GM18508 (cell line): ENCODE measurements at regions not wholly inside any gene's neighbourhood (a gene's known extent, or its start where the extent isn't known, plus 50 kb on each side); places are given as distances from the start of the nearest gene placed in this dataset.
"Not testable (repeated sequence)": the region's sequence is repeated elsewhere in the genome, so short reads cannot be mapped to it uniquely, and the experiment has no call there.

Experiments
- ATAC-seq: cut with Tn5 transposase; IDR thresholded peaks from one replicate; pipeline ENCODE4 v1.9.1; 2021; ENCODE audit warnings: moderate number of reproducible peaks; ENCODE audit not compliant: insufficient read depth, unreplicated experiment

DNA sequence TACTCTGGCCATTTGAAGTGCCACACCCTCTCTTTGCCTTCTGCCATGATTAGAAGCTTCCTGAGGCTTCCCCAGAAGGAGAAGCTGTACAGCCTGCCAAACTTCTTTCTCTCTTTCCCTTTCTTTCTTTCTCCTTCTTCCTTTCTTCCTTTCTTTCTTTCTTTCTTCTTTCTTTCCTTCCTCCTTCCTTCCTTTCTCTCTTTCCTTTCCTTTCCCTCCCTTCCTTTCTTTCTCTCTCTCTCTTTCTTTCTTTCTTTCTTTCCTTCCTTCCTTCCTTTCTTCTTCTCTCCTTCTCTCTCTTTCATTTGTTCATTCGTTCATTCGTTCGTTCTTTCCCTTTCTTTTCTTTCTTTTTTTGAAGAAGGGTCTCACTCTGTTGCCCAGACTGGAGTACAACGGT is 931.0 kb downstream of the TTLL7 start:
- no peak for ATAC-seq

DNA sequence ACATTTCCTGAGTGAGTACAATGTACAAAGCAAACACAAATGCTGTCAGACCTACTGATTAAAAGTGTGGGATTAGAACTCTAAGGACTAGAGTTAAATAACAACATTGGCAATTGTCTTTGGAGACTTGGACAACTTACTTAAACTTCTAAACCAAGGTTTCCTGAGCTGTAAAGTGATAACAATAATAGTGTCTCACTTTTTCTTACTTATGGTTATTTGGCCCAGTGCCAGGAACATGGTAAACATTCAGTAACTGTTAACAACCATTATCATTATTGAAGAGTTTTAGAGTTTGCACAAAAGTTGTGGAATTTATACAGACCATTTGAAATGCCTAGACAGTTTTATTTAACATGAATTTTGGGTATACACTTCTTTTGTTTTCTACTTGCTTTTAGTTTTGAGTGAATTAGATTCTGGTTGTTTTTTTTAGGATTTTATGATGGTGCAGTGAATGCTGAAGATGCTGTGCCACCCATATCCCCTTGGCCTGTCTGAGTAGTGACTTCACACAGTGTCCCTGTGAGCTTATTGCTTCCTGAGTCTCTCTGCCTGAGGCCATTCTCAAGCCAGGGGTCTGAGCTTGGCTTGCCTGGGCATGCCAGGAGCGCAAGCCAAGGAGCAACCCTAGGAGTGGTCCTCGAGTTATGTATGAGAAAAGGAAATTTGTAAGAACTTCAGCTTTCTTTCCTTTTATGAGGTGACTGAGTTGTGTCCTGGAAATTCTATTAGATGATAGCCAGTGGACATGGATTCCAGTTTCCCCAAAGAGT is 932.8 kb downstream of the TTLL7 start:
- no peak for ATAC-seq

DNA sequence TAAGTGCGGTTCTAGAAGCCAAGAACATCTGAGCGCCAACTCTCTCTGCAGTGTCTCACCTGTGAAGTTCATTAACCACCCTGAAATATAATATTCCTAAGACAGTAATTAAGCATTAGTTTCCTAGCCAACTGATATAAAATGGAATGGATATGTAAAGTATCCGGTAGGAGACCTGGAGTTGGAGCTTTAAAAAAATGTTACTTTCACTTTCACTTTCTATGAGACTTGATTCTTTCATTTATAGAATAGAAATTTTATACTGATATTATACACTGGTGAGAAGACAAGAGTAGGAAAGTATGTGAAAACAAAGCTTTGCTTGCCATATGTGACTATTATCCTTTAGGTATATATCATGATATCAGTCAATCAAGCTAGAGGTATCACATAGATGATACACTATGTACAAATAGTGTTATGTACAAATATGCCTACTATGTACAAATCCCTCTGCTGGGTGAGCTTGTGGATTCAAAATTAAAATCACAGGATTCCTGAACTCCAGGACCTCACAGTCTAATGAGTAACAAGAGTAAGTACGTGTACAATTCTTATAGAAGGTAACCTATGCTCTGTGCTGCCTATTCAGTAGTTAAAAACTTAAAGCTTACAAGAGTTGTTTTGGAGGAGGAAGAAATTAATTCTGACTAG is 934.2 kb downstream of the TTLL7 start:
- ATAC-seq, result no peak

DNA sequence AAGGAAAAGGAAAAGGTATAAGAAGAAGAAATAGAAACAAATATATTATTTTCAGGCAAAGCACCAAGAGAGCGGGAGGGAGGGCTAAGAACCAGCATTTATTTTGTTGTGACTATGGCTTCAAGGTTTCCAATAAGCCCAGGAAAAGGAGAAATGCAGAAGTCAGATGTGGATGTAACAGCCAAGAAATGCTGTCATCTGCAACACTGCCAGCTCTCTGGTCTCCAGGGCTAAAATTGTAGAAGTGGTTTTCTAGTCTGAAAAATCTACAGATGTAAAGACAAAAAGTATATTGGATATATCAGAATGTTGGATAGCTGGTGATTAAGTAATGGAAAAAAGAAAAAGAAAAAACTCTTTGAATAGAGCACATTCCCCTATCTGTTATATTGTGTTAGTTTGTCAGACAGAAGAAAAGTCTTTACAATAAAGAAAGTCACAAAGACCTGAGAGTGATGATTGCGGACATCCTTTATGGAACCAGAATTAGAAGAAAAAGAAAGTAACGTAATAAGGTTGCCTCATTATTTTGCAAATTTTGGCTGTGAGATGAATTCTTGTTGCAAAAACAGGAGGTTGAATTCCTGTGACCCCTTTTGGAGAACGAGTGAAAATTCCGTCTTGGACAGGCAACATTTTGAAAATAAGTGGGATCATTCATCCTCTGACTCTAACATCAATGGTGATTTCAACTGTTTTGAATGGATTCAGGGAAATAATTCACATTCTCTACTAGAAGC is 938.1 kb downstream of the TTLL7 start:
- ATAC-seq, result no peak

DNA sequence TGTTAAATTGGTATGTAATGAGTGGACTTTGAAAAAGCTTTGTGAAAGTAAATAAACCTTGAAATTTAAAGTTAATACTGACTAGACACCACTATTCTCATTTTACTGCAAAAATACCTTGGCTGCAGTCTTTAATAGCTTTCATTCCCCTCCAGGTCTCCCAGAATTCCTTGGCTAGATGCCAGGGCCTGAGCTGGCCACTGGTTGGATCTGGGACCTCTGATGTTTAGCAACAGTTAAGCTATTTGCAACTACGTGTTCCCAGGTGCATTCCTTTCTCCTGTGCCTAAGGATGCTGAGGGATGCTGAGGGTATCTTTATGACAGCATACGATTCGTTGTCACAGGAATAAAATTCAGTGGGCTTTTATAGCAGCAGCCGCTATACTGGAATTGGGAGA is 938.7 kb downstream of the TTLL7 start:
- no peak for ATAC-seq

DNA sequence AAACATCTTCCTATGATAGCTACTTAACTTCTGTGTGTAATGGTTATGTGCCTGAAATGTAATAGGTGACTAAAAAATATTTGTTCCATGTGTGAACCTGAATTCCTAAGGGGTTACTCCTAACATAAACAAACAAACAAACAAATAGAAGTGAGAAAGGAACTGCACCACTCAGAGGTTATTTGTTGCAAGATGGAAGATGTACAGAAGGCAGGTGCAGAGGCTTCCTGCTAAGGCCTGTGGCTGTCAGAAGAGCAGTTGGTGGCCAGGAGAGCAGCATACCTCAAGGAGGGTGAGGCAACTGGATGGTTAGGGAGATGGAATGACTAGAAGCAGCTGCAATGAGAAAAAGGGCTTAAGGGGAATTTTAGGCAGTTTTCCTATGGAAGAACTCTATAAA is 940.6 kb downstream of the TTLL7 start:
- no peak for ATAC-seq

DNA sequence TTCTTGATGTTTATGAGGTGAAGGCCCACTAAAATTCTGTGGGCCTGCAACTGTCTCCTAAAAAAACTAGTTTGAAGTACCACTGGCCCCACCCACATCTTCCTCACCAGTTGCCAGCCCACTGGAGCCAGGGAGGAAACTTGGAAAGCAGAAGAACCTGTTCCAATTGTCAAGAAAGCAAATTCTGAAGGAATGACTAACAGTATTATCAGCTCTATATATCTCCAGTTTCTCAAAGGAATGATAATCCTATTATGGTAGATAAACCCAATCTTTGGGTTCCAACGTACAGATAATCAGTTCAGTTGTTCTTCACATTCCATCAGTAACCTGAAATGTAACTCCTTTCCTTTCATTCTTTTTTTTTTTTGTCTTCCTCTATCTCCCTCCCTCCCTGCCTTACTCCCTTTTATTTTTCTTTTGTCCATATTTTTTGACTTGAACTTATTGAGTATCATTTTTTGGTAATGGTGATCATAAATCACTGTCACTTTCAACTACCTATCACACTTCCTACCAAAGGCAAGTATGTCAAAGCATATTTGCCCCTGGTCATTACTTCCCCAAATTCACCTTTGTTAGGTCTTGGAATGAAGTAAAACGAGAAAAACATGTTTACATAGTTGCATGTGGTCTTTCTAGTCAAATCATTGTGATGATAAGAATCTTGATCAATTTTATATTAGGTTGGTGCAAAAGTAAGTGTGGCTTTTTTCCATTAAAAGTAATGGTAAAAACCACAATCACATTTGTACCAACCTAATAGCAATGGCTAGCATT is 943.4 kb downstream of the TTLL7 start:
- ATAC-seq, result no peak

DNA sequence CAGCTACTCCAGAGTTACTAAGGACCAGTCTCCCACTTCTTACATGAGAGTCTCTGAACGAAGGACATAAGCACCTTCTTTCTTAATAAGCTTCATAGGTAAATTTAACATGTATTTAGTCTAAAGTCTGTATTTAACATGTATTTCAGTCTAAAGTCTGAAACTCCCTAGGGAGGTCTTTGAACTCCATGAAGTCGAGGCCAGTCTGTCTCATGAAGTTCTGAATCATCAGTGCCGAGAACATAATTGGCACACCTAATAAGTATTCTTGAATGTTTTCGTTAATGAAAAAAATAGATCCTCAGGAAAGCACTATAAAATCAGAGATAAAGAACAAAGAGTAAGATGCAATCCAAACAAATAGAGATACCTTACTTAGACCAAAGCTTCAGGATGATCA is 945.5 kb downstream of the TTLL7 start:
- no peak for ATAC-seq

DNA sequence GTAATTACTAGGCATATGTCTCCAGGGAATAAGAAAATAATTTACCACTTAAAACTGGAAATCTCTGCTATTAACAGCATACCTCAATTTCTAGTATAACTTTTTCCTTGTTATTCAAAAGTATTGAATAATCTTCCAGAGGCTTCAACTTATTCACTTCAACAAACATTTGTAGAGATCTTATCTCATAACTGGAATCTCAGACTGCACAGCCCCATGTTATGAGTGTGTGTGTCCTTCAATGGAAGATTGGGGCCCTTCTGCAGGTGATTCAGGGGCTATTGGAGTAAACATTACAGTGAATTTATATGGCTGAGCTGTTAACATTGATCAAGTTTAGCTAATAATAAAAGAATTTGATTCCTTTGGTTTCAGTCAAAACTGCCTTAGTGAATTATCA is 946.1 kb downstream of the TTLL7 start:
- no peak for ATAC-seq

DNA sequence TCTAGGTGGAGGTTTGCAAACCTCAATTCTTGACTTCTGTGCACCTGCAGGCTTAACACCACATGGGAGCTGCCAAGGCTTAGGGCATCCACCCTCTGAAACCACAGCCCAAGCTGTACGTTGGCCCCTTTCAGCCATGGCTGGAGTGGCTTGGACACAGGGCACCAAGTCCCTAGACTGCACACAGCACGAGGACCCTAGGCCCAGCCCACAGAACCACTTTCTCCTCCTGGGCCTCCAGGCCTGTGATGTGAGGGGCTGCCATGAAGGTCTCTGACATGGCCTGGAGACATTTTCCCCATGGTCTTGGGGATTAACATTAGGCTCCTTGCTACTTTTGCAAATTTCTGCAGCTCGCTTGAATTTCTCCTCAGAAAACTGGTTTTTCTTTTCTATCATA is 947.9 kb downstream of the TTLL7 start:
- ATAC-seq, result not testable (repeated sequence)

DNA sequence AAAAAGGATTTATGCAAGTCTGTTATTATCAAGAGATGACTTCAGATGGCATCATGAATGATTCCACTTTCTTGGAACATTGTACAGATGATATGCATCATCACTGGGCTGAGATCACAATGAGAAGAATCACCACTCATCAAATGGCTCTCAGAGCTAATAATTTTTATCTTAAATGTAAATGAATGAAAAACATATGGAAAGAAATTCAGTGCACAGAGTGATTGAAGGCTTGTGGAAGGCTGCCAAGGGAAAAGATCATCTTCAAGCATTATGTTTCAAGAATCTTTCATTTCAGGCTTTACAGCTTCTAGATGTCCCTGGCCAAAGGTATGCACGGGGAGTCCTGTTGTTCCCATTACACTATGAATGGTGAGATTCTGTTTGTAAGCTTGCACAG is 955.7 kb downstream of the TTLL7 start:
- no peak for ATAC-seq

DNA sequence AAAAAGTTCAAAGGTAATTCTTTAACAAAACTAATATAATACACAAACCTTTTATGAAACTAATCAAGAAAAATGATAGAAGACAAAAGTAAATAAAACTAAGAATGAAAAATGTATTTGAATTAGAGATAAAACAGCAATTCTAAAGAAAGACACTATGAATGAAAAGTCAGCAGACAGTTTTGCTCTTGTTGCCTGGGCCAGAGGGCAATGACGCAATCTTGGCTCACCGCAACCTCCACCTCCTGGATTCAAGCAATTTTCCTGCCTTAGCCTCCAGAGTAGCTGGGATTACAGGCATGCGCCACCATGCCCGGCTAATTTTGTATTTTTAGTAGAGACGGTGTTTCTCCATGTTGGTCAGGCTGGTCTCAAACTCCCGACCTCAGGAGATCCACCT is 959.8 kb downstream of the TTLL7 start:
- ATAC-seq, result not testable (repeated sequence)

DNA sequence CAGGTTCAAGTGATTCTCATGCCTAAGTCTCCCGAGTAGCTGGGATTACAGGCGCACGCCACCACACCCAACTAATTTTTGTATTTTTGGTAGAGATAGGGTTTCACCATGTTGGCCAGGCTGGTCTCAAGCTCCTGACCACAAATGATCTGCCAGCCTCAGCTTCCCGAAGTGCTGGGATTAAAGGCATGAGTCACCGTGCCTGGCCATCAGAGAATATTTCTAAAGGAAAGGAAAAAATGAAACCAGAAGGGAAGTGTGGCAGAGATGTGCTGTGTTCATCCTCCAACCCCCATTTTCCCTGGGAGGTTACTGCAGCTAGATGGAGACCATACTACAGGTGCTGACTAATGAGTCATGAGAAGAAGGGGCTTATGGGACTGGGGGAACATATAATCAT is 964.1 kb downstream of the TTLL7 start:
- ATAC-seq, result no peak

DNA sequence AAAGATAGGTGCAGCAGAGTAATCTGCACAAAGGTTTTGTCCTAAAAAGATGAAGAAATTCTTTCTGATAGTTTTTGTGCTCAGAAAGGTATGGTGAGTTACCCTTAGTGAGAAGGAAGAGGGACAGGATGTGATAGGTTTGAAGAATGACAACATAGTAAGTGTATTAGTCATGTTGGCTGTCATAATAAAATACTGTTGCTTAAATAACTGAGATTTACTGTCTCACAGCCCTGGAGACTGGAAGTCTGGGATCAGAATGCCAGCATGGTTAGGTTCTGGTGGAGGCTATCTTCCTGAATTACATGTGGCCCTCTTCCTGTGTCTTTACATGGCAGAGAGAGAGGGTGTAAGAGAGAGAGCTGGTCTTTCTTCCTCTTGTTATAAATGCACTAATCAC is 965.2 kb downstream of the TTLL7 start:
- ATAC-seq, result no peak

DNA sequence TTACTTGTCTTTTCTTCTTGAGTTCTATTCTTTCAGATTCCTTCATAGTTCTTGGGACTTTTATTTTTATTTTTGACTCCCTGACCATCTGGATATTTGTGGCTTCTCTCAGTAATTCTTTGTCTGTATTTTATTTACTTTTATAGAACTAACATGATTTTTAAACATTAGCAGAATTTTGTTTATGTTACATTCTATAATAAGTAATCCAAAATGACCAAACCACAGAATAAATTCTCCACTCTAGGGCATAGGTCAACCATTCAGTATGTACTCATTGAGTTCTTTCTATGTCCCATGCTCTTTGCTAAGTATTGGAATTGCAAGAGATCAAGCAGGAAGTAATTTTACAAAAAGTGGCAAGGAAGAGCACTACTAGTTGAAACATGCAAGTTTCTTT is 969.0 kb downstream of the TTLL7 start:
- no peak for ATAC-seq

DNA sequence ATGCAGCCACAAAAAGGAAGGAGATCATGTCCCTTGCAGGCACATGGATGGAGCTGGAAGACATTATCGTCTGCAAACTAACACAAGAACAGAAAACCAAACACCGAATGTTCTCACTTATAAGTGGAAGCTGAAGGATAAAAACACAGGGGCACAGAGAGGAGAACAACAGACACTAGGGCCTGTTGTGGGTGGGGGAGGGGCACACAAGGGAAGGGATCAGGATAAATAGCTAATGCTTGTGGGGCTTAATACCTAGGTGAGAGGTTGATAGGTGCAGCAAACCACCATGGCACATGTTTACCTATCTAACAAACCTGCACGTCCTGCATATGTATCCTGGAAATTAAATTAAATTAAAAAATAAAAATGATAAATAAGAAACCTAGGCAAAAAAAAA is 969.9 kb downstream of the TTLL7 start:
- ATAC-seq, result no peak

DNA sequence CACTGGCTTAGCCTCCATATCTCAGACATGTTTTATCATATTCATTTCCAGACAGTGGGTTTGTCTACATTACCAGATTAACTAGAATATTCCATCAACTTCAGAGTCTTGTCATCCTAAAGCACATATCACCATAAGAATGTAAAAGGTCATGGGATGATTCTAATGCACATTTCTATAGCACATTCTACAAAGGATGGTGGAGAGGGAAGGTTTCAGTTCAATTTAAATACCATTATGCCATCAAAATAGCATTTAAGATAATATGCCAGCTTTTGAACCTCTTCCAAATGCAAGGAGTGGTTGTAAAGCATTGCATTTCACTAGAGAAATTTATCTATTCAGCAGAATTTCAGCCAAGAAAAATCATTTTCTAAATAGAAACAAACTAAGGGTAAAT is 970.5 kb downstream of the TTLL7 start:
- ATAC-seq, result no peak

DNA sequence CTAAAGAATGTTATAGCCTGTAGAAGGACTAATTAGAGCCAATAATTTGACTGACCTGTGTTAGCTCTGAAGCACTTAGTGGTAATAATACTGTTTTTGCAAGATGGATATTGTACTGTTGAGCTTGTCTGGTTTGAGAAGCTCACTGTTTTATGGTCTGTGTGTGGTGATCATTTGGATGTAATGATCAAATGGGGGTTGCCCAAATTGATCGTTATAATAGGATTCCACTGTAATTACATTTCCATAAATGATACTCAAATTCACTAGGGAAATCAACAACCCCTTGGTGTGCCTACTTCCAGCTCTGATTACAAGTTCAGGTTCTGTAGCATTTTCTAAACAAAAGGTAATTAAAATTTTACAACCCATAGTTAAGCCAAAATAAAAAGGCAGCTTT is 971.4 kb downstream of the TTLL7 start:
- no peak for ATAC-seq

DNA sequence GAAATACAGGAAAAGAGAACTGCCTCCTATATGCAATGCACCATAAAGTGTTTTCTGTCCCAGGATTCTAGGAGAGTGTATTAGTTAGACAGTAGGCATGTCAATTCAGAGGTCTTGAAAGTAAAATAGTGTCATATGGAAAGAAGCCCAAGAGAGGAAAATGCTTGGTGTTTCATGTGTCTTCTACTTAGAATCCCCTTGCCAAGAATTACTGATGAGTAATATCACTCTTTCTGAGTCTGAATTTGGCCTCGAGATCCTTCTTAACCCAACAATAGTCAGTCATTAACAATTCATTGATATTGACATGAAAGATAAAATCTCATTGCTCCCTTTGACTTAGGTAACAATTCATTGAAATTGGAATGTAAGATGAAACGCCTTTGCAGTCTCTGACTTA is 972.2 kb downstream of the TTLL7 start:
- ATAC-seq, result no peak

DNA sequence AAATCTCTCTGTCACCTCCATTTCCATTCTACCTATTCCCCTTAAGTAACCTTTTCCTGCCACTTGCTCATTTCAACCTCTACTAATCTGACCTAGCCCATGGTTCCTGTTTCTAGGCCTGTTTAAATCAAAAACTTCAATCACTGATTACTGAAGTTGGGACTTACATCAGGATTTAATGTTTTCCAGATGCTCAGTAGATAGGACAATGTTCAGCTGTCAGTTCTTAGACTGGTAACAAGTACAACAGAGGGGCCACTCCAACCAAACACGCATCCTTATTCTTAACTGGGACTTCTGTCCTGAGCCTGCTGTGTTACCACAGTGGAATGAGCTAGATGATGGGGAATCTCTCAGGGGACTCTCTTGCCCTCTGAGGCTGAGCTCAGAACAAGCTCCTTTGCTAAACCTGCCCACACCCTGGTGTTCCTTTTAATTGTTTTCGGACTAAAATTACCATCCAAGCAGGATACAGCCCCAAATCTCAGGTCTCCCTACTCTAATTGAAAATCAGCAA is 974.6 kb downstream of the TTLL7 start:
- ATAC-seq, result no peak

DNA sequence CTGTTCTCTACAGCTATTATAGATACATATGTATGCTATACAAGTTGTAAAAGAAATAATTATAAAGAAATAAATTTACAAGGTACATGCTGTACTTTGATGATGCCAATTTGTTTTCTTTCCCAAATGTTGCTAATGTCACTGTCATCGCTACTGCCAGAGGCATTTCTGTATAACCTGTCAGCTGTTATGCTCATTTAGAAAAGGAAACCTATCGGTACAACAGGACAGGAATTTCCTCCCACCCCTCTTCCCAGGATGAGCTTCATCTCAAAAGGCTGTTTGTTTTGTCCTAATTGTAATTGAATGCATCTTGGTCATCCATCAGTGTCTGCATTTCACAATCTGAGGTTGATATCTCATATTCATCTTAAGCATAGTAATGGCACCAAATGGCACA is 975.7 kb downstream of the TTLL7 start:
- ATAC-seq, result no peak
